ENCODE measurements at regions not wholly inside any gene's neighbourhood (a gene's known extent, or its start where the extent isn't known, plus 50 kb on each side); places are given as distances from the start of the nearest gene placed in this dataset.

DNA sequence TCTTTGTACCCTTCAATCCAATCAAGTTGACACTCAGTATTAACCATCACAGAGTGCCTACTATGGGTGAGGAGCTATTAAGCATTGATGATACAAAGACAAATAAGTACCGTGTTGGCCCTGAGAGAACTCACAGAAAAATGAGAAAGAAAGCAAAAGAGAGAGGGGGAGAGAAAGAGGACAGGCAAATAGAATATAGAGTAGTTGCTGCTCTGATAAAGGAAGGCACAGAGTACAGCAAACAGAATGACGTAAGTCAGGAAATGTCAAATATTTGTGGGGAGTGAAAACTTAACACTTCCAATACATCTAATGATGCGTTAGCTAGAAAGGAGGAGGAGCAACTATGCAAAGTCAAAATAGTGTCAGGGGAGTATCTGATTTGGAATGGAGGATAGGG lies 320.6 kb upstream of the KCNH8 start:
- TF ChIP-seq FOXM1 (IDR thresholded peaks at IDR 0.05; ENCODE audit: borderline replicate concordance, low read depth) (no peak), RAD21 (IDR thresholded peaks at IDR 0.05; ENCODE audit: low read depth) (no peak), CEBPB (IDR thresholded peaks at IDR 0.05) (no peak), YY1 (IDR thresholded peaks at IDR 0.05; ENCODE audit: low read depth) (no peak), TAF1 (IDR thresholded peaks at IDR 0.05; ENCODE audit: low read depth) (no peak), MAX (IDR thresholded peaks at IDR 0.05) (no peak), EP300 (IDR thresholded peaks at IDR 0.05; ENCODE audit: borderline replicate concordance) (no peak), ZBTB7A (IDR thresholded peaks at IDR 0.05; ENCODE audit: low read depth) (no peak)
- TF ChIP-seq, protein P1, sequence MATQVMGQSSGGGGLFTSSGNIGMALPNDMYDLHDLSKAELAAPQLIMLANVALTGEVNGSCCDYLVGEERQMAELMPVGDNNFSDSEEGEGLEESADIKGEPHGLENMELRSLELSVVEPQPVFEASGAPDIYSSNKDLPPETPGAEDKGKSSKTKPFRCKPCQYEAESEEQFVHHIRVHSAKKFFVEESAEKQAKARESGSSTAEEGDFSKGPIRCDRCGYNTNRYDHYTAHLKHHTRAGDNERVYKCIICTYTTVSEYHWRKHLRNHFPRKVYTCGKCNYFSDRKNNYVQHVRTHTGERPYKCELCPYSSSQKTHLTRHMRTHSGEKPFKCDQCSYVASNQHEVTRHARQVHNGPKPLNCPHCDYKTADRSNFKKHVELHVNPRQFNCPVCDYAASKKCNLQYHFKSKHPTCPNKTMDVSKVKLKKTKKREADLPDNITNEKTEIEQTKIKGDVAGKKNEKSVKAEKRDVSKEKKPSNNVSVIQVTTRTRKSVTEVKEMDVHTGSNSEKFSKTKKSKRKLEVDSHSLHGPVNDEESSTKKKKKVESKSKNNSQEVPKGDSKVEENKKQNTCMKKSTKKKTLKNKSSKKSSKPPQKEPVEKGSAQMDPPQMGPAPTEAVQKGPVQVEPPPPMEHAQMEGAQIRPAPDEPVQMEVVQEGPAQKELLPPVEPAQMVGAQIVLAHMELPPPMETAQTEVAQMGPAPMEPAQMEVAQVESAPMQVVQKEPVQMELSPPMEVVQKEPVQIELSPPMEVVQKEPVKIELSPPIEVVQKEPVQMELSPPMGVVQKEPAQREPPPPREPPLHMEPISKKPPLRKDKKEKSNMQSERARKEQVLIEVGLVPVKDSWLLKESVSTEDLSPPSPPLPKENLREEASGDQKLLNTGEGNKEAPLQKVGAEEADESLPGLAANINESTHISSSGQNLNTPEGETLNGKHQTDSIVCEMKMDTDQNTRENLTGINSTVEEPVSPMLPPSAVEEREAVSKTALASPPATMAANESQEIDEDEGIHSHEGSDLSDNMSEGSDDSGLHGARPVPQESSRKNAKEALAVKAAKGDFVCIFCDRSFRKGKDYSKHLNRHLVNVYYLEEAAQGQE (IDR thresholded peaks at IDR 0.05; ENCODE audit: low read depth) = no peak

Data from Ishikawa (cell line).